C4-2B (cell line): ENCODE measurements at regions not wholly inside any gene's neighbourhood (a gene's known extent, or its start where the extent isn't known, plus 50 kb on each side); places are given as distances from the start of the nearest gene placed in this dataset.

Experiments
- ZFX ChIP-seq: fragments of 450-650 bp; IDR thresholded peaks from 2 replicates; pipeline ENCODE4 v1.6.1; 2017
- TF ChIP-seq, protein P1 (sequence below): fragments of 450-650 bp; conservative IDR thresholded peaks from 2 replicates; pipeline ENCODE4 v1.5.1; 2017; ENCODE audit warnings: mild to moderate bottlenecking

DNA sequence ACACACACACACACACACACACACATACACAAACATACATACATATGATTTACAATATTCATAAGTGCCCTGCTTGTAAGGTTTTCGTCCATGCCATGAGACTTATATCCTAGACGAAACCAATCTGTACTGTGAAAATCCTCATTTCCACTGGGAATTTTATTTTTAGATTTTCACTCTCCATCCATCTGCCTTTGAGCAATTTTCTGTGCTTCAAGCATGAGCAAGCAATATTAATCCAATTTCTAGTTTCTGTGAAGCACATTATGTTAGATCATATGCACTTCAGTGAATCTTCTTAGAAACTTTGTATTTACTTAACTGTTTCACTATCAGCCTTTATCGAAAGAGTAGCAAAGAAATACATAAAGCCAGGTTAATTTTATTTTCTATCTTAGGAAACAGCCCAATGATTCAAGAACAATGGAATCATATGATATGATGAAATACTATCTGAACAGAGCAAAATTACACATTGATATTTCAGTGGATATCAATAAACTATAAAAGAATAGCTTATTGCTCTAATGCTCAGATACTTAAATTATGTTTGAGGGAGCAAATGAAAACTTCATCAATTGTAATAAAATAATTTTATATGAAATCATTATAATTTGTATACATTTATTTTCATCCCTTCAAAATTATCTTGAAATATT, 1100.7 kb upstream of the MIR17HG start:
- no peak for TF ChIP-seq ZFX
- TF ChIP-seq, protein P1, sequence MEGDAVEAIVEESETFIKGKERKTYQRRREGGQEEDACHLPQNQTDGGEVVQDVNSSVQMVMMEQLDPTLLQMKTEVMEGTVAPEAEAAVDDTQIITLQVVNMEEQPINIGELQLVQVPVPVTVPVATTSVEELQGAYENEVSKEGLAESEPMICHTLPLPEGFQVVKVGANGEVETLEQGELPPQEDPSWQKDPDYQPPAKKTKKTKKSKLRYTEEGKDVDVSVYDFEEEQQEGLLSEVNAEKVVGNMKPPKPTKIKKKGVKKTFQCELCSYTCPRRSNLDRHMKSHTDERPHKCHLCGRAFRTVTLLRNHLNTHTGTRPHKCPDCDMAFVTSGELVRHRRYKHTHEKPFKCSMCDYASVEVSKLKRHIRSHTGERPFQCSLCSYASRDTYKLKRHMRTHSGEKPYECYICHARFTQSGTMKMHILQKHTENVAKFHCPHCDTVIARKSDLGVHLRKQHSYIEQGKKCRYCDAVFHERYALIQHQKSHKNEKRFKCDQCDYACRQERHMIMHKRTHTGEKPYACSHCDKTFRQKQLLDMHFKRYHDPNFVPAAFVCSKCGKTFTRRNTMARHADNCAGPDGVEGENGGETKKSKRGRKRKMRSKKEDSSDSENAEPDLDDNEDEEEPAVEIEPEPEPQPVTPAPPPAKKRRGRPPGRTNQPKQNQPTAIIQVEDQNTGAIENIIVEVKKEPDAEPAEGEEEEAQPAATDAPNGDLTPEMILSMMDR: no peak
